Testis (tissue), 2 donors: ENCODE measurements at regions not wholly inside any gene's neighbourhood (a gene's known extent, or its start where the extent isn't known, plus 50 kb on each side); places are given as distances from the start of the nearest gene placed in this dataset.

Source experiments
- CTCF ChIP-seq, 3 experiments: fragments of 450-650 bp in 2 of 3; fragments of 200-600 bp in 1 of 3; sonication (generic) in 1 of 3; IDR thresholded peaks; one replicate each; pipeline ENCODE4 v1.5.1; 2016 to 2019; ENCODE audit warnings: antibody characterized with exemption in 3 of 3, mild to moderate bottlenecking in 2 of 3, moderate library complexity in 1 of 3
- POLR2A ChIP-seq: fragments of 450-650 bp; IDR thresholded peaks from one replicate; pipeline ENCODE4 v1.6.1; 2017; ENCODE audit warnings: antibody characterized with exemption, mild to moderate bottlenecking, moderate library complexity

- TF ChIP-seq CTCF (IDR thresholded peaks at IDR 0.05) (no peak), POLR2A (no peak)
Observed at GRCh38 chr14:40123816-40124215, 691.6 kb upstream of the FBXO33 start.
